ENCODE measurements at regions not wholly inside any gene's neighbourhood (a gene's known extent, or its start where the extent isn't known, plus 50 kb on each side); places are given as distances from the start of the nearest gene placed in this dataset.

DNA sequence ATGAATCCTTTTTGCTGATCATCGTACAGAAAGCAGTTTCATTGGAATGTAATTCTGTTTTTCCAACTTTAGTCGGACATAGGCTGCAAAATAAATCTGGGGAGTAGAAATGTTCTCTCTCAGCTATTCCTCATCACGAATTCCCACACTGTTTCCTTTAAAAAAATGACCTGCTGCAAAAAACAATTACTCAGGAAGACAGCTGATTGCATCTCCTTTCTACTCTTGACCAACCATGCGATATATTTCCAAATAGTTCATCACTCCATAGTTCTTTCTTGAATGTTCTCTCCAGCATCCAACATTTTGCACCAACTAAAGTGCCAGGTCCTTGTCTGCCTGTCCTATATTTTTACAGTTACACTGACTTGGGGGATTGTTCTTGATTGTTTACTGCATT, 96.4 kb downstream of the S1PR1 start:
- TF ChIP-seq TOX (CRISPR knock-in tag; IDR thresholded peaks at IDR 0.05; ENCODE audit: borderline replicate concordance) (no peak), GLIS3 (CRISPR knock-in tag; IDR thresholded peaks at IDR 0.05) (no peak), BACH2 (CRISPR knock-in tag; IDR thresholded peaks at IDR 0.05; ENCODE audit: borderline replicate concordance) (no peak), ZFP3 (CRISPR knock-in tag; IDR thresholded peaks at IDR 0.05) (no peak), ESRRG (CRISPR knock-in tag; IDR thresholded peaks at IDR 0.05) (no peak)
- TF ChIP-seq, protein P1, sequence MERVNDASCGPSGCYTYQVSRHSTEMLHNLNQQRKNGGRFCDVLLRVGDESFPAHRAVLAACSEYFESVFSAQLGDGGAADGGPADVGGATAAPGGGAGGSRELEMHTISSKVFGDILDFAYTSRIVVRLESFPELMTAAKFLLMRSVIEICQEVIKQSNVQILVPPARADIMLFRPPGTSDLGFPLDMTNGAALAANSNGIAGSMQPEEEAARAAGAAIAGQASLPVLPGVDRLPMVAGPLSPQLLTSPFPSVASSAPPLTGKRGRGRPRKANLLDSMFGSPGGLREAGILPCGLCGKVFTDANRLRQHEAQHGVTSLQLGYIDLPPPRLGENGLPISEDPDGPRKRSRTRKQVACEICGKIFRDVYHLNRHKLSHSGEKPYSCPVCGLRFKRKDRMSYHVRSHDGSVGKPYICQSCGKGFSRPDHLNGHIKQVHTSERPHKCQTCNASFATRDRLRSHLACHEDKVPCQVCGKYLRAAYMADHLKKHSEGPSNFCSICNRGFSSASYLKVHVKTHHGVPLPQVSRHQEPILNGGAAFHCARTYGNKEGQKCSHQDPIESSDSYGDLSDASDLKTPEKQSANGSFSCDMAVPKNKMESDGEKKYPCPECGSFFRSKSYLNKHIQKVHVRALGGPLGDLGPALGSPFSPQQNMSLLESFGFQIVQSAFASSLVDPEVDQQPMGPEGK (CRISPR knock-in tag; IDR thresholded peaks at IDR 0.05; ENCODE audit: borderline replicate concordance): no peak
- TF ChIP-seq, protein P2, sequence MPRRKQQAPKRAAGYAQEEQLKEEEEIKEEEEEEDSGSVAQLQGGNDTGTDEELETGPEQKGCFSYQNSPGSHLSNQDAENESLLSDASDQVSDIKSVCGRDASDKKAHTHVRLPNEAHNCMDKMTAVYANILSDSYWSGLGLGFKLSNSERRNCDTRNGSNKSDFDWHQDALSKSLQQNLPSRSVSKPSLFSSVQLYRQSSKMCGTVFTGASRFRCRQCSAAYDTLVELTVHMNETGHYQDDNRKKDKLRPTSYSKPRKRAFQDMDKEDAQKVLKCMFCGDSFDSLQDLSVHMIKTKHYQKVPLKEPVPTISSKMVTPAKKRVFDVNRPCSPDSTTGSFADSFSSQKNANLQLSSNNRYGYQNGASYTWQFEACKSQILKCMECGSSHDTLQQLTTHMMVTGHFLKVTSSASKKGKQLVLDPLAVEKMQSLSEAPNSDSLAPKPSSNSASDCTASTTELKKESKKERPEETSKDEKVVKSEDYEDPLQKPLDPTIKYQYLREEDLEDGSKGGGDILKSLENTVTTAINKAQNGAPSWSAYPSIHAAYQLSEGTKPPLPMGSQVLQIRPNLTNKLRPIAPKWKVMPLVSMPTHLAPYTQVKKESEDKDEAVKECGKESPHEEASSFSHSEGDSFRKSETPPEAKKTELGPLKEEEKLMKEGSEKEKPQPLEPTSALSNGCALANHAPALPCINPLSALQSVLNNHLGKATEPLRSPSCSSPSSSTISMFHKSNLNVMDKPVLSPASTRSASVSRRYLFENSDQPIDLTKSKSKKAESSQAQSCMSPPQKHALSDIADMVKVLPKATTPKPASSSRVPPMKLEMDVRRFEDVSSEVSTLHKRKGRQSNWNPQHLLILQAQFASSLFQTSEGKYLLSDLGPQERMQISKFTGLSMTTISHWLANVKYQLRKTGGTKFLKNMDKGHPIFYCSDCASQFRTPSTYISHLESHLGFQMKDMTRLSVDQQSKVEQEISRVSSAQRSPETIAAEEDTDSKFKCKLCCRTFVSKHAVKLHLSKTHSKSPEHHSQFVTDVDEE (CRISPR knock-in tag; IDR thresholded peaks at IDR 0.05): no peak
- ATAC-seq: no peak

DNA sequence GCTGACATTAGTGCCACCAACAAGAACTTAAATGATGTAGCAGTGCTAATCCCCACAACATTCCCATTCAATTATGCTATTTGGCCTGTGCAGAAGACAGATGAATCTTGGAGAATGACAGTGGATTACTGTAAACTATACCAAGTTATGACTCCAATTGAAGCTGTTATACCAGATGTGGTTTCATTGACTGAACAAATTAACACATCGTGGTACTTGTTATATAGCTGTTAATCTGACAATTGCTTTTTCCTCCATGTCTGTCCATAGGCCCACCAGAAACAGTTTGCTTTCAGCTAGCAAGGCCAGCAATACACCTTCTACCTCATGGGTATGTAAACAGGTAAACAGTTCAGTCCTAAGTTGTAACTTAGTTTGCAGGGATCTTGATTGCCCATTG, 101.1 kb downstream of the S1PR1 start:
- no peak for ATAC-seq
- TF ChIP-seq GLIS3 (CRISPR knock-in tag; IDR thresholded peaks at IDR 0.05) (no peak), ZNF70 (CRISPR knock-in tag; IDR thresholded peaks at IDR 0.05) (no peak), ZFP3 (CRISPR knock-in tag; IDR thresholded peaks at IDR 0.05) (no peak), CSDC2 (CRISPR knock-in tag; IDR thresholded peaks at IDR 0.05) (no peak), PPARA (CRISPR knock-in tag; IDR thresholded peaks at IDR 0.05; ENCODE audit: borderline replicate concordance) (no peak), ISL1 (CRISPR knock-in tag; IDR thresholded peaks at IDR 0.05) (no peak), ZC3H10 (CRISPR knock-in tag; IDR thresholded peaks at IDR 0.05) (no peak), OSR1 (CRISPR knock-in tag; IDR thresholded peaks at IDR 0.05) (no peak), ZFP30 (CRISPR knock-in tag; IDR thresholded peaks at IDR 0.05) (no peak), TOX (CRISPR knock-in tag; IDR thresholded peaks at IDR 0.05; ENCODE audit: borderline replicate concordance) (no peak), TCF4 (CRISPR knock-in tag; IDR thresholded peaks at IDR 0.05; ENCODE audit: borderline replicate concordance) (no peak), RARB (CRISPR knock-in tag; IDR thresholded peaks at IDR 0.05) (no peak), ESRRG (CRISPR knock-in tag; IDR thresholded peaks at IDR 0.05) (no peak), SNAI2 (CRISPR knock-in tag; IDR thresholded peaks at IDR 0.05) (no peak), ZNF565 (CRISPR knock-in tag; conservative IDR thresholded peaks at IDR 0.05; ENCODE audit: low read depth) (no peak), ARNTL (CRISPR knock-in tag; IDR thresholded peaks at IDR 0.05; ENCODE audit: borderline replicate concordance, low read depth) (no peak)
- TF ChIP-seq, protein P3, sequence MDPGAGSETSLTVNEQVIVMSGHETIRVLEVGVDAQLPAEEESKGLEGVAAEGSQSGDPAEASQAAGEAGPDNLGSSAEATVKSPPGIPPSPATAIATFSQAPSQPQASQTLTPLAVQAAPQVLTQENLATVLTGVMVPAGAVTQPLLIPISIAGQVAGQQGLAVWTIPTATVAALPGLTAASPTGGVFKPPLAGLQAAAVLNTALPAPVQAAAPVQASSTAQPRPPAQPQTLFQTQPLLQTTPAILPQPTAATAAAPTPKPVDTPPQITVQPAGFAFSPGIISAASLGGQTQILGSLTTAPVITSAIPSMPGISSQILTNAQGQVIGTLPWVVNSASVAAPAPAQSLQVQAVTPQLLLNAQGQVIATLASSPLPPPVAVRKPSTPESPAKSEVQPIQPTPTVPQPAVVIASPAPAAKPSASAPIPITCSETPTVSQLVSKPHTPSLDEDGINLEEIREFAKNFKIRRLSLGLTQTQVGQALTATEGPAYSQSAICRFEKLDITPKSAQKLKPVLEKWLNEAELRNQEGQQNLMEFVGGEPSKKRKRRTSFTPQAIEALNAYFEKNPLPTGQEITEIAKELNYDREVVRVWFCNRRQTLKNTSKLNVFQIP (CRISPR knock-in tag; IDR thresholded peaks at IDR 0.05; ENCODE audit: borderline replicate concordance, low read depth): no peak
- TF ChIP-seq, protein P2 (CRISPR knock-in tag; IDR thresholded peaks at IDR 0.05): no peak
- TF ChIP-seq, protein P1 (CRISPR knock-in tag; IDR thresholded peaks at IDR 0.05; ENCODE audit: borderline replicate concordance): no peak
